ENCODE measurements at regions not wholly inside any gene's neighbourhood (a gene's known extent, or its start where the extent isn't known, plus 50 kb on each side); places are given as distances from the start of the nearest gene placed in this dataset.
"Not testable (repeated sequence)": the region's sequence is repeated elsewhere in the genome, so short reads cannot be mapped to it uniquely, and the experiment has no call there.

DNA sequence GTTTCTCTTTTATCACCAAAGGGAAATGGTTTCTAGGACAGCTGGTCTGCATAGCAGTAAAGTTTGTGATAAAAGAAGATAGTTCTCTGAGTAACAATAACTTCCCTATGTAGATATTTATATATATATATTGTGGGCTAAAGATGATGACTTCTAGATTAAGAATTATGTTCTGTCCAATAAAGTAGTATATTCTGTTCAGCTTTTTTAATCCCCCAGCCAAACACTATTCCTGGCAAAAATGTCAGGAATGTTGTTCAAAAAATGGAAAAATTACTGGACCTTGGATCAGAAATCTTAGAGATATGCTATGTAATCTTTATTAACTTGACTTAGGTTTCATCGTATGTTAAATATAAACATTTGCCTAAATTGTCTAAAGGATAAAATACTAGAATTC lies 136.3 kb upstream of the GNAI1 start:
- TF ChIP-seq, protein P1, sequence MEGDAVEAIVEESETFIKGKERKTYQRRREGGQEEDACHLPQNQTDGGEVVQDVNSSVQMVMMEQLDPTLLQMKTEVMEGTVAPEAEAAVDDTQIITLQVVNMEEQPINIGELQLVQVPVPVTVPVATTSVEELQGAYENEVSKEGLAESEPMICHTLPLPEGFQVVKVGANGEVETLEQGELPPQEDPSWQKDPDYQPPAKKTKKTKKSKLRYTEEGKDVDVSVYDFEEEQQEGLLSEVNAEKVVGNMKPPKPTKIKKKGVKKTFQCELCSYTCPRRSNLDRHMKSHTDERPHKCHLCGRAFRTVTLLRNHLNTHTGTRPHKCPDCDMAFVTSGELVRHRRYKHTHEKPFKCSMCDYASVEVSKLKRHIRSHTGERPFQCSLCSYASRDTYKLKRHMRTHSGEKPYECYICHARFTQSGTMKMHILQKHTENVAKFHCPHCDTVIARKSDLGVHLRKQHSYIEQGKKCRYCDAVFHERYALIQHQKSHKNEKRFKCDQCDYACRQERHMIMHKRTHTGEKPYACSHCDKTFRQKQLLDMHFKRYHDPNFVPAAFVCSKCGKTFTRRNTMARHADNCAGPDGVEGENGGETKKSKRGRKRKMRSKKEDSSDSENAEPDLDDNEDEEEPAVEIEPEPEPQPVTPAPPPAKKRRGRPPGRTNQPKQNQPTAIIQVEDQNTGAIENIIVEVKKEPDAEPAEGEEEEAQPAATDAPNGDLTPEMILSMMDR (IDR thresholded peaks at IDR 0.05; ENCODE audit: low read depth, low read length, missing control alignments), result no peak
- no peak overlapping the region for H3K4me3 ChIP-seq (replicated peaks; ENCODE audit: low read depth, low read length)
- DNase-seq (ENCODE audit: extremely low read depth, low read depth), result no peak

DNA sequence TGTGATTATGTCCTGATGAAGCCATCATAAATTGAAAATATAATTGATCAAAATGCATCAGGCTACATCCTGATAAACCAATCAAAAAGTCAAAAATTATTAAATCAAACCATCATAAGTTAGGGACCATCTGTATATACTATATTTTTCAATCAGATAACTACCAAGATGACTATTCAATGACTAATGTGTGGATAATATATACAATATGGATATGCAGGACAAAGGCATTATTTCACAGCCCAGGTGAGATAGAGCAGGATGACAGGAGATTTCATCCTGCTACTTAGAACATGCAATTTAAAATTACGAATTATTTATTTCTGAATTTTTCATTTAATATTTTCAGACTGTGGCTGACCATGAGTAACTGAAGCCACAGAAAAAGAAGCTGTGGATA lies 137.3 kb upstream of the GNAI1 start:
- no peak for DNase-seq (ENCODE audit: extremely low read depth, low read depth)
- TF ChIP-seq, protein P1 (IDR thresholded peaks at IDR 0.05; ENCODE audit: low read depth, low read length, missing control alignments), result no peak
- no peak overlapping the region for H3K4me3 ChIP-seq (replicated peaks; ENCODE audit: low read depth, low read length)

DNA sequence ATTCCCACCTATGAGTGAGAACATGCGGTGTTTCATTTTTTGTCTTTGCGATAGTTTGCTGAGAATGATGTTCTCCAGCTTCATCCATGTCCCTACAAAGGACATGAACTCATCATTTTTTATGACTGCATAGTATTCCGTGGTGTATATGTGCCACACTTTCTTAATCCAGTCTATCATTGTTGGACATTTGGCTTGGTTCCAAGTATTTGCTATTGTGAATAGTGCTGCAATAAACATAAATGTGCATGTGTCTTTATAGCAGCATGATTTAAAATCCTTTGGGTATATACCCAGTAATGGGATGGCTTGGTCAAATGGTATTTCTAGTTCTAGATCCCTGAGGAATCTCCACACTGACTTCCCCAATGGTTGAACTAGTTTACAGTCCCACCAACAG lies 138.9 kb upstream of the GNAI1 start:
- DNase-seq (ENCODE audit: extremely low read depth, low read depth); H3K4me3 ChIP-seq (replicated peaks; ENCODE audit: low read depth, low read length): not testable (repeated sequence)

DNA sequence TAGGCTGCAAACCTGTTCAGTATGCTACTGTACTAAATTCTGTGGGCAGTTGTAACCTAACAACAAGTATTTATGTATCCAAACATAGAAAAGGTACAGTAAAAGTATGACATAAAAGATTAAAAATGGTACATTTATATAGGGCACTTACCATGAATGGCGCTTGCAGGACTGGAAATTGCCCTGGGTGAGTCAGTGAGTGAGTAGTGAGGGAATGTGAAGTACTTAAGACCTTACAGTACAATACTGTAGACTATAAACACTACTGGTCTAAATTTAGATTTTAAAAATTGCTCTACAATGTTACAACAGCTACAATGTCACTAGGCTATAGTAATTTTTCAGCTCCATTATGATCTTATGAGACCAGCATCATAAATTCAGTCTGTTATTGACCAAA lies 146.0 kb upstream of the GNAI1 start:
- no peak for DNase-seq (ENCODE audit: extremely low read depth, low read depth)
- no peak overlapping the region for H3K4me3 ChIP-seq (replicated peaks; ENCODE audit: low read depth, low read length)
- TF ChIP-seq, protein P1 (IDR thresholded peaks at IDR 0.05; ENCODE audit: low read depth, low read length, missing control alignments), result no peak

DNA sequence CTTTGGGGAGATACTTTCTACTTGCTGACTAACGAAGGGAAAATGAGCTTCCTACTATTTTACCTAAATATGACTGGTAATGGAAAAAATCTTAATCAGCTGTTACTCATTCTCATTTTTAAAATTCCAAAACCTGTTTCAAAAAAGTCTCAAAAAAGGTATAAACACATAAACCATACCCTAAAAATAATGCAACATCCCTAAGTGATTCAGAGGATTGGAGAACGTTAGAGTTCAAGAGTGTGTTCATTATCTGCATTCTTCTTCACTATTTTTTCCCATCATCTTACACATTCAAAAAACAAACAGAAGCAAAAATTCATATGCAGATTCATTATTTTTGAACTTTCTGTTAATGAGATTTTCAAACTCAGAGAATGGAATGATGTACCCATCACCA lies 150.4 kb upstream of the GNAI1 start:
- TF ChIP-seq, protein P1 (IDR thresholded peaks at IDR 0.05; ENCODE audit: low read depth, low read length, missing control alignments), result no peak
- no peak for DNase-seq (ENCODE audit: extremely low read depth, low read depth)
- H3K4me3 ChIP-seq (replicated peaks; ENCODE audit: low read depth, low read length), result no peak overlapping the region

DNA sequence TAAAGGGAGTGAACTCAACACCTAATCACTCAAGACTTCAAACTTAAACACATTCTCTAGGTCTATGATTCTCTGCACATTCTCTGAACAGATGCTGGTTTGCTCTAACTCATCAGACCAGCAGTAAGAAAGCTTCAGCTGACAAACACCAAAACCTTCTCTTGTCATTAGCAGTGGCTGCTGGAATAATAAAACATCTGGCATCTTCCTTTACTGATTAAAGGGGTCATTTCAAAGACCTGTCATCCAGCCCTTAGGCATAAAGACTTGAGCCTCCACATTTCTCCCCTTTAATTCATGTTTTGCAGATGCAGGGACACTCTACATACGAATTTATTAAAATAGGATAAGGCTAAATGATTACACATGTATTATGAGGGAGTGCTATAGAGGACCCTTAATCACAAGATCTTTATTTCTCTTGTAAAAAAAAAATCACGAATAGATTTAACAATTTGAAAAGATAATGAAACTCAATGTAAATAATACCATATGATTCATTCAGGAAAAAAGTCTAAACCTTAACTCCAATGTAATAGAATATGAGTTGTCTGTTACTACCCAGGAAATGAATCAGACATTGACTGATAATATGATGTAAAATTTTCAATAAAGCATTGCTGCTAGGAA lies 152.4 kb upstream of the GNAI1 start:
- DNase-seq (ENCODE audit: extremely low read depth, low read depth), result peak; percentile 80
- H3K4me3 ChIP-seq (replicated peaks; ENCODE audit: low read depth, low read length), result no peak overlapping the region
- TF ChIP-seq, protein P1 (IDR thresholded peaks at IDR 0.05; ENCODE audit: low read depth, low read length, missing control alignments), result no peak

DNA sequence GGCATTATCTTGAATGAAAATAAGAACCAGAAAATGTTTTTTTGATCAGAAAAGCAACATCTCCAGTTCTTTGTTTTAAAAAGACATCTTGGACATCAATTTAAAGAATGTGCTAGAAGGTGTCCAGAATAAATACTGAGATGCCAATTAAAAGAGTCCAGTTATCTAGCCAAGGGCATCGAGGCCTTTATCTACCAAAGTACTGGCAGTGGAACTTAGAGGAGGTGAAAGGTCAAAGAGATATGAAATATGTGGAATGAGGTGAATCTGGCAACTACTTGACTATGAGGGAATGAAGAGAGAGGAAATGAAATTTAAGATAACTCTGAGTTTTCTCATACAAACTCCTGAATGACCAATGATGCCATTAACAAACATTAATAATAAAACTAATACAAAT lies 154.3 kb upstream of the GNAI1 start:
- DNase-seq (ENCODE audit: extremely low read depth, low read depth), result no peak
- TF ChIP-seq, protein P1 (IDR thresholded peaks at IDR 0.05; ENCODE audit: low read depth, low read length, missing control alignments), result no peak
- H3K4me3 ChIP-seq (replicated peaks; ENCODE audit: low read depth, low read length), result no peak overlapping the region
